ENCODE measurements at regions not wholly inside any gene's neighbourhood (a gene's known extent, or its start where the extent isn't known, plus 50 kb on each side); places are given as distances from the start of the nearest gene placed in this dataset.

DNA sequence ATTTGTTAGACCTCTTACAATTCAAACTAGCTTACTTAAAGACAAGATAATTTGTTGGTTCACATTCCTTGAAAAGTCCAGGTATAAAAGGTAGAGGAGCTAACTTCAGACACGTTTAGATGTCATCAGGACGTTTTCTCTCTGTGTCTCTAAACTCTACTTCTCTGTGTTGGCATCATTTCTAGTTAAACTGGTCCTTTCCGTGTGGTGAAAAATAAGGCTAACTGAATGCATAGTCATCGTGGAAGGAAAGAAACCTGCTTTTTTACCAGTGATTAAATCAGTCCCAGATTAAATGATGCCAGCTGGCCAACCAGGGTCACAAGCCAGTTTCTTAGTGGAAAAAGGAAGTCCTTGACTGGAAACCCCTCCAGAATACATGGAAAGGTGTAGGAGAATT is 168.4 kb upstream of the AHI1 start:
- TF ChIP-seq SP1 (IDR thresholded peaks at IDR 0.05), result no peak
- no peak for TF ChIP-seq ARNT (IDR thresholded peaks at IDR 0.05)

All from HEK293T (cell line).